IPS-15b (cell line): ENCODE measurements at regions not wholly inside any gene's neighbourhood (a gene's known extent, or its start where the extent isn't known, plus 50 kb on each side); places are given as distances from the start of the nearest gene placed in this dataset.

Source experiments
- H3K27me3 ChIP-seq: one replicate; pipeline ENCODE4 v1.6.1; 2013; ENCODE audit warnings: low read length; ENCODE audit not compliant: control insufficient read depth, insufficient read depth
- H3K36me3 ChIP-seq: one replicate; pipeline ENCODE4 v1.6.1; 2013; ENCODE audit warnings: low read length; ENCODE audit not compliant: control insufficient read depth, insufficient read depth
- H3K4me1 ChIP-seq: one replicate; pipeline ENCODE4 v1.6.1; 2013; ENCODE audit warnings: mild to moderate bottlenecking, low read length; ENCODE audit not compliant: control insufficient read depth, insufficient read depth
- H3K4me3 ChIP-seq: one replicate; pipeline ENCODE4 v1.5.1; 2013; ENCODE audit warnings: low read depth, low read length
- H3K9ac ChIP-seq: one replicate; pipeline ENCODE4 v1.6.1; 2013; ENCODE audit warnings: low read depth, mild to moderate bottlenecking, low read length
- H3K9me3 ChIP-seq: one replicate; pipeline ENCODE4 v1.6.1; 2013; ENCODE audit warnings: mild to moderate bottlenecking, low read length; ENCODE audit not compliant: control insufficient read depth, insufficient read depth

- no peaks in the 10 kb centered on the region for H3K27me3 ChIP-seq
- H3K9me3 ChIP-seq: no peaks in the 10 kb centered on the region
- H3K36me3 ChIP-seq: no peaks in the 10 kb centered on the region
- H3K4me1 ChIP-seq: no peaks in the 10 kb centered on the region
- no peak overlapping the region for H3K4me3 ChIP-seq
- no peak overlapping the region for H3K9ac ChIP-seq
Measured at GRCh38 chr16:62135911-62136310, 99.7 kb upstream of the CDH8 start.

- no peaks in the 10 kb centered on the region for H3K9me3 ChIP-seq
- H3K4me3 ChIP-seq: no peak overlapping the region
- no peaks in the 10 kb centered on the region for H3K4me1 ChIP-seq
- no peaks in the 10 kb centered on the region for H3K27me3 ChIP-seq
- no peak overlapping the region for H3K9ac ChIP-seq
- no peaks in the 10 kb centered on the region for H3K36me3 ChIP-seq
Measured at GRCh38 chr16:62135446-62135845, 99.2 kb upstream of the CDH8 start.

- no peak overlapping the region for H3K4me3 ChIP-seq
- no peak overlapping the region for H3K9ac ChIP-seq
- no peaks in the 10 kb centered on the region for H3K36me3 ChIP-seq
- H3K9me3 ChIP-seq: no peaks in the 10 kb centered on the region
- no peaks in the 10 kb centered on the region for H3K27me3 ChIP-seq
- H3K4me1 ChIP-seq: no peaks in the 10 kb centered on the region
Measured at GRCh38 chr16:62130101-62130500, 93.9 kb upstream of the CDH8 start.

- Histone ChIP-seq H3K9me3 (no peaks in the 10 kb centered on the region), H3K9ac (no peak overlapping the region), H3K36me3 (no peaks in the 10 kb centered on the region), H3K27me3 (no peaks in the 10 kb centered on the region), H3K4me3 (no peak overlapping the region), H3K4me1 (peaks cover 6% of the 10 kb centered on the region)
Measured at GRCh38 chr16:62105244-62105643, 69.0 kb upstream of the CDH8 start.

GRCh38 chr16:62102588-62102987 is 66.3 kb upstream of the CDH8 start:
- Histone ChIP-seq H3K9ac (no peak overlapping the region), H3K4me3 (no peak overlapping the region), H3K9me3 (no peaks in the 10 kb centered on the region), H3K36me3 (no peaks in the 10 kb centered on the region), H3K27me3 (no peaks in the 10 kb centered on the region), H3K4me1 (peaks cover 6% of the 10 kb centered on the region)

- Histone ChIP-seq H3K36me3 (no peaks in the 10 kb centered on the region), H3K9me3 (no peaks in the 10 kb centered on the region), H3K4me3 (no peak overlapping the region), H3K27me3 (no peaks in the 10 kb centered on the region), H3K4me1 (no peaks in the 10 kb centered on the region), H3K9ac (no peak overlapping the region)
Measured at GRCh38 chr16:62100651-62101050, 64.4 kb upstream of the CDH8 start.

- Histone ChIP-seq H3K9me3 (no peaks in the 10 kb centered on the region), H3K4me3 (no peak overlapping the region), H3K27me3 (no peaks in the 10 kb centered on the region), H3K4me1 (no peaks in the 10 kb centered on the region), H3K36me3 (no peaks in the 10 kb centered on the region), H3K9ac (no peak overlapping the region)
Measured at GRCh38 chr16:62089715-62090114, 53.5 kb upstream of the CDH8 start.

- H3K36me3 ChIP-seq: no peaks in the 10 kb centered on the region
- no peaks in the 10 kb centered on the region for H3K27me3 ChIP-seq
- no peaks in the 10 kb centered on the region for H3K4me1 ChIP-seq
- H3K4me3 ChIP-seq: no peak overlapping the region
- H3K9ac ChIP-seq: no peak overlapping the region
- no peaks in the 10 kb centered on the region for H3K9me3 ChIP-seq
Measured at GRCh38 chr16:62088731-62089410, 52.6 kb upstream of the CDH8 start.
